BLaER1 (cell line): ENCODE measurements at regions not wholly inside any gene's neighbourhood (a gene's known extent, or its start where the extent isn't known, plus 50 kb on each side); places are given as distances from the start of the nearest gene placed in this dataset.
"Not testable (repeated sequence)": the region's sequence is repeated elsewhere in the genome, so short reads cannot be mapped to it uniquely, and the experiment has no call there.

Experiments used
- H3K27ac ChIP-seq: shearing (Covaris generic); formaldehyde crosslinking; 2 replicates; pipeline ENCODE4 v1.8.1; 2022
- H3K27me3 ChIP-seq: shearing (Covaris generic); formaldehyde crosslinking; 2 replicates; pipeline ENCODE4 v1.8.1; 2022
- H3K36me3 ChIP-seq: shearing (Covaris generic); formaldehyde crosslinking; 2 replicates; pipeline ENCODE4 v1.8.1; 2022
- H3K4me1 ChIP-seq: shearing (Covaris generic); formaldehyde crosslinking; 2 replicates; pipeline ENCODE4 v1.8.1; 2022
- H3K4me2 ChIP-seq: shearing (Covaris generic); formaldehyde crosslinking; 2 replicates; pipeline ENCODE4 v1.8.1; 2022
- H3K4me3 ChIP-seq: shearing (Covaris generic); formaldehyde crosslinking; 2 replicates; pipeline ENCODE4 v1.8.1; 2022
- H3K9ac ChIP-seq: shearing (Covaris generic); formaldehyde crosslinking; 2 replicates; pipeline ENCODE4 v1.8.1; 2022
- H3K9me3 ChIP-seq: shearing (Covaris generic); formaldehyde crosslinking; 2 replicates; pipeline ENCODE4 v1.8.1; 2022
- H4K20me1 ChIP-seq: shearing (Covaris generic); formaldehyde crosslinking; 2 replicates; pipeline ENCODE4 v1.8.1; 2022
- Cebpa-rat ChIP-seq: shearing (Covaris generic); IDR thresholded peaks from 2 replicates; pipeline ENCODE4 v1.8.1; 2022

DNA sequence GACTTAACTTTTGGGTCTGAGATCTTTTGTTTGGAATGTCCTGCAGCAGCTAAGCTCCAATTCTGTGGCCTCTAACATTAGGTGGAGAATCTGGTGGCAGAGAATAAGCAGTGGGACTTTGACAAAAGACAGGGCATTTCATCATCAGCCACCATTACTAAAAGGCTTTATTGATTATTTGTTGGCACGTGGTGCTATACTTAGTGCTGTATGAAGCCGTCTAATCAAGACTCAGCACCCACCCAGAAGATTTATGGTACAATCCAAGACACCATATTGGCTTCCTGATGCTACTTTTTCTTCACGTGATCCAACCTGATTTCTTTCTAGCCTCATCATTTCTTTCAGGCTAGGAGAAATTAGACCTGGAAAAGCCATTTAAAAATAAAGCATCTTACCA is 80.7 kb upstream of the GRAMD1B start:
- Histone ChIP-seq H3K27ac (no peak overlapping the region), H3K4me1 (no peaks in the 10 kb centered on the region), H3K4me3 (no peak overlapping the region), H4K20me1 (no peaks in the 10 kb centered on the region), H3K36me3 (no peaks in the 10 kb centered on the region), H3K9ac (no peak overlapping the region), H3K9me3 (0 out of 2 replicates have a peak, but pooled peaks cover 11% of the 10 kb centered on the region), H3K27me3 (no peaks in the 10 kb centered on the region), H3K4me2 (no peak overlapping the region)
- TF ChIP-seq Cebpa-rat, result no peak

DNA sequence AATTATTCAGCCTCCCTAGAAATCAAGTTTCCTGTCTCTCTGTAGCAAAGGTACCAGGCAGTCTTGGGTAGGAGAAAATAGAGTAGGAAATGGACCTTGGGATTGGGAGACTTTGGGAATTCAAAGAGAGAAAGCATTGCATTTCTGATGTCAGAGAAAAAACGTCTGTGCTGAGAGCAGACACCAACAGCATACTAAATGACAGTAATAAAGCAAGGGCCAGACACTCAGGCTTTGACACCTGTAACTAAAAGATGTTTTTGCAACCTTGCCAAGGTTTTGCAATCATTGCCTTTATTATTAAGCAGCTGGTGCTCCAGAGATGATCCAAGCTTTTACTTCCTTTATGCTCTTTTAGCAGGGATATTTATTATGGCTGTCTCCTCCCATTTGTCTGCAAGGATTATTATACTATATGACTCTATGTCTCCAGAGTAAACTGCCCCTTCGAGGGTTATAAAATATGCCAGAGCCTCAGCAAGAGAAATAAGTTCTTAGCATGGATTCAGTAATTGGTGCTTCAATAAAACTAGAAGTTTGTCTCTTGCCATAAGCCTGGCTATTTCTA is 85.2 kb upstream of the GRAMD1B start:
- no peak overlapping the region for H3K4me2 ChIP-seq
- no peak overlapping the region for H3K4me3 ChIP-seq
- H3K9me3 ChIP-seq, result peaks cover 20% of the 10 kb centered on the region
- no peaks in the 10 kb centered on the region for H4K20me1 ChIP-seq
- H3K36me3 ChIP-seq, result no peaks in the 10 kb centered on the region
- H3K9ac ChIP-seq, result no peak overlapping the region
- H3K27me3 ChIP-seq, result no peaks in the 10 kb centered on the region
- TF ChIP-seq Cebpa-rat, result no peak
- H3K4me1 ChIP-seq, result no peaks in the 10 kb centered on the region
- H3K27ac ChIP-seq, result no peak overlapping the region

DNA sequence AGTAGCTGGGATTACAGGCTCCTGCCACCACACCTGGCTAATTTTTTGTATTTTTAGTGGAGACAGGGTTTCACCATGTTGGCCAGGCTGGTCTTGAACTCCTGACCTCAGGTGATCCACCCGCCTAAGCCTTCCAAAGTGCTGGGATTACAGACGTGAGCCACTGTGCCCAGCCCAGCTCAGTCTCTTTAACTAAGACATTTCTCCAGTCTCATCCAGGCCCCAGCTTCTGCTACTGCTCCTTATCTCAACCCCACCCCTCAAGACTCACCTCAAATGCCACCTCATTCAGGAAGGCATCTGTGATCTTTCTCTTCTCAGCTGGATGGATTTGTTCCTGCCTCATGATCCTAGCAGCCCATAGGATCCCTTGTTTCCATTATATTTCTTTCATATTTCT is 85.9 kb upstream of the GRAMD1B start:
- H3K4me2 ChIP-seq, H3K27ac ChIP-seq, H3K4me1 ChIP-seq, H3K9ac ChIP-seq, H3K36me3 ChIP-seq, H3K4me3 ChIP-seq, H3K27me3 ChIP-seq, H4K20me1 ChIP-seq: not testable (repeated sequence)
- peaks cover 16% of the 10 kb centered on the region for H3K9me3 ChIP-seq

DNA sequence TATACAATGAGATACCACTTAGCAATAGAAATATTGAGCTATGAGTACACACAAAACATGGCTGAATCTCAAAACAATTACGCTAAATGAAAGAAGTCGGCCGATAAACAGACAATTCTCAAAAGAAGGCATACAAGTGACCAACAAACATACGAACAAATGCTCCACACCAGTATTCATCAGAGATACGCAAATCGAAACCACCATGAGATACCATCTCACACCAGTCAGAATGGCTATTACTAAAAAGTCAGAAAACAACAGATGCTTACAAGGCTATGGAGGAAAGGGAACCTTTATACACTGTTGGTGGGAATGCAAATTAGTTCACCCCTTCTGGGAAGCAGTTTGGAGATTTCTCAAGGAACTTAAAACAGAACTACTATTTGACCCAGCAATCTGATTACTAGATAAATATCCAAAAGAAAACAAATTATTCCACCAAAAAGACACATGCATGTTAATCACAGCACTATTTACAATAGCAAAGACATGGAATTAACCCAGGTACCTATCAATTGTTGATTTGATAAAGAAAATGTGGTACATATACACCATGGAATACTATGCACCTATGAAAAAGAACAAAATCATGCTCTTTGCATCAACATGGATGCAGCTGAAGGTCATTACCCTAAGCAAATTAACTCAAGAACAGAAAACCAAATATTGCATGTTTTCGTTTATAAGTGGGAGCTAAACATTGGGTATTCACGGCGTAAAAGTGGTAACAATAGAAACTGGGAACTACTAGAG is 90.9 kb upstream of the GRAMD1B start:
- H3K4me1 ChIP-seq, result no peaks in the 10 kb centered on the region
- no peak overlapping the region for H3K4me3 ChIP-seq
- no peak overlapping the region for H3K27ac ChIP-seq
- no peaks in the 10 kb centered on the region for H3K27me3 ChIP-seq
- no peak overlapping the region for H3K9ac ChIP-seq
- H3K36me3 ChIP-seq, result no peaks in the 10 kb centered on the region
- no peaks in the 10 kb centered on the region for H4K20me1 ChIP-seq
- H3K4me2 ChIP-seq, result no peak overlapping the region
- H3K9me3 ChIP-seq, result peaks cover 9% of the 10 kb centered on the region
- TF ChIP-seq Cebpa-rat, result no peak

DNA sequence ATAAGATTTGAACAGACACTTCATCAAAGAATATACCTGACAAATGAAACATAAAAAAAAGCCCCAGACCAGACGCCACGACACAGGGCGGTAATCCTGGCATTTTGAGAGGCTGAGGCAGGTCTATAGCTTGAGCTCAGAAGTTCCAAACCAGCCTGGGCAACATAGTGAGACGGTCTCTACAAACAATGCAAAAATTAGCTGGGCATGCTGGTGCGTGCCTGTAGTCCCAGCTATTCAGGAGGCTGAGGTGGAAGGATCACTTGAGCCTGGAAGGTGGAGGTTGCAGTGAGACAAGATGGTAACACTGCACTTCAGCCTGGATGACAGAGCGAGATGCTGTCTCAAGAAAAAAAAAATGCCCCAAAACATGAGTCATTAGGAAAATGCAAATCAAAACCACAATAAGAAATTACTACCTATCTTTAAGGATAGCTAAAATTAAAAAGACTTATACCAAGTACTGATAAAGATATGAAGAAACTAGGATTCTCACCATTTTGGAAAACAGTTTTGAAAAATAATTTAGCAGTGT is 91.7 kb upstream of the GRAMD1B start:
- H3K9me3 ChIP-seq, result peaks cover 9% of the 10 kb centered on the region
- no peak overlapping the region for H3K4me3 ChIP-seq
- no peak for TF ChIP-seq Cebpa-rat
- no peak overlapping the region for H3K27ac ChIP-seq
- H3K9ac ChIP-seq, result no peak overlapping the region
- no peaks in the 10 kb centered on the region for H3K36me3 ChIP-seq
- H3K4me1 ChIP-seq, result no peaks in the 10 kb centered on the region
- H3K27me3 ChIP-seq, result no peaks in the 10 kb centered on the region
- no peaks in the 10 kb centered on the region for H4K20me1 ChIP-seq
- no peak overlapping the region for H3K4me2 ChIP-seq

DNA sequence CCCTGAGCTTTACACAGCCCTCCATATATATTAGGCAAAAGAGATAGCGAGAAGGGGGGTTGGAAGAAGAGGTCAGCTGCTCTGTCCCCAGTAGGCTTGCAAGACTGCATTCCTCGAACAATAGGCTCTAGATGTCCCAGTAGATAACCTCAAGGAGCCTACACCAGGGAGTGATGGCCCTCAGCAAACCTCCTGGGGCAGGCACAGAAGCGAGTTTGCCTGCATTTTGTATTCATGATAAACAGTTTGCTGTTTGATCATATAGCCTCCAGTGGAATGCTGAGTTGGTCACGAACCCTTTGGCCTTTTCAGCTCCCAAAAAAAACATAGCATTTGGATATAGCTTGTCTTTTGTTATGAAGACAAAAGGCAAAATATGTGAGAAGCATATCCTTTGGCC is 95.1 kb upstream of the GRAMD1B start:
- Histone ChIP-seq H3K4me3 (no peak overlapping the region), H3K4me2 (no peak overlapping the region), H3K9me3 (peaks cover 5% of the 10 kb centered on the region; the same call in 1 of the 2 replicates), H3K27ac (no peak overlapping the region), H4K20me1 (no peaks in the 10 kb centered on the region), H3K4me1 (no peaks in the 10 kb centered on the region), H3K9ac (no peak overlapping the region), H3K36me3 (no peaks in the 10 kb centered on the region), H3K27me3 (no peaks in the 10 kb centered on the region)
- TF ChIP-seq Cebpa-rat, result no peak

DNA sequence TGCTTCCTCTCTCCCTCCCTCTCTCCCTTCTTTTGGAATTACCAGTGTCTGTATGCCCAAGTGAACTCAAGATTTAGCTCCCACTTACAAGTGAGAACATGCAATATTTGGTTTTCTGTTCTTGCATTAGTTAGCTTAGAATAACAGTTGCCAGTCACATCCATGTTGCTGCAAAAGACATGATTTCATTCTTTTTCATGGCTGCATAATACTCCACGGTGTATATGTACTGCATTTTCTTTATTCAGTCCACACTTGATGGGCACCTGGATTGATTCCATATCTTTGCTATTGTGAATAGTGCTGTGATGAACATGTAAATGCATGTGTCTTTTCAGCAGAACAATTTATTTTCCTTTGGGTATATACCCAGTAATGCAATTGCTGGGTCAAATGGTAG is 97.5 kb upstream of the GRAMD1B start:
- H3K27ac ChIP-seq, H3K9me3 ChIP-seq, H3K4me1 ChIP-seq, H3K4me2 ChIP-seq, H3K27me3 ChIP-seq, H3K9ac ChIP-seq, H3K4me3 ChIP-seq, H3K36me3 ChIP-seq, H4K20me1 ChIP-seq: not testable (repeated sequence)

DNA sequence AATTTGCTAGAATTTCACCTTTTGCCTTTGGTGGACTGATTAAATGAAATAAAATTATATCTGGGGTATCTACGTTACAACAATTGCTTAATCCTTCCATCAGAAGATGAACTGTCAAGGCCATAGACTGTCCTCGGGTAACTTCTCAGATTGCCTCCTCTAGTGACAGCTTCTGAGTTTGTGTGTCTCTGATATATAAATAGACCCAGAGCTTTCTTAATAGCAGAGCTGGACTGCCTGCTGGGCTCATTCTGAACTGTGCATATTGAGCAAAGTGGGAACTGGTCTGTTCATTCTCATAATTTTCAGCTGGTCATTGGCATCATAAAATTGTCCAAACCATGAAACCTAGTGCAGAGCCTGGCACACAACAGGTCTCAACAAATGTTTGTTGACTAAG is 99.1 kb upstream of the GRAMD1B start:
- no peaks in the 10 kb centered on the region for H3K36me3 ChIP-seq
- peaks cover 5% of the 10 kb centered on the region; the same call in 1 of the 2 replicates for H3K9me3 ChIP-seq
- H3K9ac ChIP-seq, result no peak overlapping the region
- no peak overlapping the region for H3K4me2 ChIP-seq
- peaks cover 10% of the 10 kb centered on the region for H3K4me1 ChIP-seq
- H3K4me3 ChIP-seq, result no peak overlapping the region
- no peaks in the 10 kb centered on the region for H4K20me1 ChIP-seq
- TF ChIP-seq Cebpa-rat, result no peak
- H3K27ac ChIP-seq, result no peak overlapping the region
- no peaks in the 10 kb centered on the region for H3K27me3 ChIP-seq

- H3K9ac ChIP-seq, result no peak overlapping the region
- peaks cover 10% of the 10 kb centered on the region for H3K4me1 ChIP-seq
- TF ChIP-seq Cebpa-rat, result no peak
- no peaks in the 10 kb centered on the region for H3K36me3 ChIP-seq
- H3K9me3 ChIP-seq, result peaks cover 5% of the 10 kb centered on the region; the same call in 1 of the 2 replicates
- no peak overlapping the region for H3K4me2 ChIP-seq
- no peak overlapping the region for H3K4me3 ChIP-seq
- no peak overlapping the region for H3K27ac ChIP-seq
- no peaks in the 10 kb centered on the region for H4K20me1 ChIP-seq
- no peaks in the 10 kb centered on the region for H3K27me3 ChIP-seq
Observed at GRCh38 chr11:123330471-123330870, 99.6 kb upstream of the GRAMD1B start.

DNA sequence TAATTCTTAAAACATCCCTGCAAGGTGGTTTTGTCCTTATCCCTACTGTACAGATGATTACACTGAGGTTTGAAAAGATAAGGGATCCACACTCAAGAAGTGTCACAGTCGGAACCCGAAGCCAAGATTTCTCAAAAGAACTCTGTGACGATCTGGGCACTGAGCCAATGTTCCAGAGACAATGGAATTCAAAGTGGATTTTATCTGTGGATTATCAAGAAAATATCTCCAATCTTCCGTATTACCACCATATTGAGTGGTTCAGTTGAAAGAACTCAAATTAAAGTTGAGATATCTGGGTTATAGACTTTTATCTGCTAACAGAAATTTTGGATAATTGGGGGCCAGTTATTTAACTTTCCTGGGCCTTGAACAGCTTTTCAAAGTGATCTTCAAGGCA is 100.0 kb upstream of the GRAMD1B start:
- H3K4me2 ChIP-seq, result no peak overlapping the region
- no peaks in the 10 kb centered on the region for H4K20me1 ChIP-seq
- H3K27ac ChIP-seq, result no peak overlapping the region
- peaks cover 5% of the 10 kb centered on the region; the same call in 1 of the 2 replicates for H3K9me3 ChIP-seq
- no peak for TF ChIP-seq Cebpa-rat
- H3K4me3 ChIP-seq, result no peak overlapping the region
- no peaks in the 10 kb centered on the region for H3K27me3 ChIP-seq
- peaks cover 10% of the 10 kb centered on the region for H3K4me1 ChIP-seq
- H3K9ac ChIP-seq, result no peak overlapping the region
- H3K36me3 ChIP-seq, result no peaks in the 10 kb centered on the region
